GM12873 (cell line): ENCODE measurements at regions not wholly inside any gene's neighbourhood (a gene's known extent, or its start where the extent isn't known, plus 50 kb on each side); places are given as distances from the start of the nearest gene placed in this dataset.

Experiments
- CTCF ChIP-seq: IDR thresholded peaks from 2 replicates; pipeline ENCODE4 v1.5.1; 2012; ENCODE audit warnings: low read depth, mild to moderate bottlenecking, moderate library complexity, low read length, control low read depth; ENCODE audit not compliant: insufficient read depth; ENCODE audit errors: missing control alignments

DNA sequence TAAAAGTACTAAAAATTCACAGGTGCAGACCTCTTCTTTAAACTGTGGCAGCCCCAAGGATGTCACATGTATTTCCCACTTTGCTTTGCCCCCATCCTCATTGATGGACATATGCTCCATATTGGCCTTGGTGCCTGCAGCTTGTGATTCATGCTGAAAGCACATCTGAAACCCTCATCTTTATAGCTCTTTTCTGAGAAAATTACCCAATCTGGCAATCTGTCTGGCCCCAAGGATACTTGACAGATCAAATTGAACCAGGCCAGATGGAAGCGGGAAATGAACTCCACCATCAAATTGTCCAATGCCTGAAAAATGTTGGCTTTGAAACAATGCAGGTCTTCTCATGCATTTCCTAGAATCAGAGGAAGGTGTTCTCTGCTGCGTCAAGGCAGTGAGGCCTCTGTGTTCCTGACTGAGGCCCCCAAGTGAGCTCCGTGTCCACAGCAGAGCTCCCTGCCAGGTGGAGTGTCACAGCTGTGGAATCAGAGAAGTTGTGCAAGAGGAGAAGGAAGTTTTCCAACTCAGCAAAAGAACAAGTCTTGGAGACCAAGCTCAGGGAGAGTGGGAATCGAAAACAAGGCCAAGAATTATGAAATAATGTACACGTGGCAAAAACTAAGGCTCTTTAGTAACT lies 323.7 kb downstream of the PLPP3 start:
- no peak for TF ChIP-seq CTCF

DNA sequence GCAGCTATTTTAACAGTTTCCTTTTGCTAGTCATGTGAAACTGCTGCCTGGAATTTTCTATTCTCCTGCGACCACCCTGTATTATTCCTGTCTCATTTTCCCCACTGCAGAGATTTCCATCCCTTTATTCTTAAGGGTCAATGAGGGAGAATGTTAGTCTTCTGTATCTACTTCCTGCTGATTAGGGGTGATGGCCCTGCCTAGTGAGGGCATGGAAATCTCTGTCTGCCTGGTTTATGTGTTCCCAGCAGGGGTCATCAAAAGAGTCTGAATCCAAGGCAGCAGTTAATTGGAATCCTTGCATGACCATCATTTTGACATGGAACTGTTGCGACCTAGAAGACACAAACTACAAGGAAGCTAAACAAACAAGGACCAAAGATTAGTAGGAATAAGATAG lies 325.2 kb downstream of the PLPP3 start:
- no peak for TF ChIP-seq CTCF

DNA sequence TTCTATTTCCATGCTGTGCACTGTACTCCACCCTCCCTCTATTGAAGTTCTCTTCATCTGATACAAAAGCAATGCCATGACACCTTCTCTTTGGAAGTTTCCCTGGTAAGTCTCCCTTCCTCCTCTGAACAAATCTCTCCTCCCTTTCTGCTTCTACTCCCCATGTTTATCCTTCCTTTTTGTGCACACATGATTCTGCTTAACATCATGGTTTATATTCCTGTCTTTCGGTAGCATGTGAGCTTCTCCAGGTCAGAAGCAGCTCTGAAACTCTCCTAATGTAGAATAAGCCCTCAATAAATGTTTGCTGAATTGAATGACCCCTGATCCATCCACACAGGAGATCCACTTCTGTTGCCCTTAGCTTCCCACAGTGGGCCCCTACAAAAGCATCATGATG lies 328.6 kb downstream of the PLPP3 start:
- no peak for TF ChIP-seq CTCF

- no peak for TF ChIP-seq CTCF
These were observed 330.1 kb downstream of the PLPP3 start for GRCh38 chr1:56249234-56249633.

DNA sequence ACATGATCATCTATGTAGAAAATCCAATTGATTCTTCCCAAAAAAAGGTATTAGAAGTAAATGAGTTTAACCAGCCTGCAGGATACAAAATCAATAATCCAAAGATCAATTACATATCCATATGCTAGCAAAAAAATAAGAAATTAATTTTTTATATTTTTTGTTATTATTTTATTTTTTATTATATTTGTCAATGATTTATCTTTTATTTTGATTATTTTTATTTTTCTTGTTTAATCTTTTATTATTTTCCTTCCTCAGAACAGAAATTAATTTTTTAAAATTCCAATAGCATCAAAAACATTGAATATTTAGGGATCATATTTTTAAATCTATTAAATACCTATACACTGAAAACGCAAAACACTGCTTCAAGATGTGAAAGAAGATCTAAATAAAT lies 331.2 kb downstream of the PLPP3 start:
- TF ChIP-seq CTCF = no peak

DNA sequence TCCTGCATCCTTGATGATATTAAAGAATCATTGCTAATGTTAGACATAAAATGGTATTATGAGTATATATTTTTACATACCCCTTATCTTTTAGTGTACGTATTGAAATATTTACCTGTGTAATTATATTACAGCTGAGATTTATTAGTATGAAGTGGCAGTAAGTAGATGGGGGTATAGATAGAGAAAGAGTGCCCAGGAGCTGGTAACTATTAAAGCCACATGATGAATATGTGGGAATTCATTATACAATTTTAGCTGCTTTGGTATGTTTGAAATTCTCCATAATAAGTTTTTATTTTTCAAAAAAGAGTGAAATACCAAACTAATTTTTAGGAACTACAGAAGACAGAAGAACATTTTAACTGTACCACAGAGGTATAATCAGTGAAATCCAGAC lies 339.0 kb downstream of the PLPP3 start:
- no peak for TF ChIP-seq CTCF

GRCh38 chr1:56237491-56238064 lies 341.8 kb downstream of the PLPP3 start:
- no peak for TF ChIP-seq CTCF
